Kidney epithelial cell (primary cell): ENCODE measurements at regions not wholly inside any gene's neighbourhood (a gene's known extent, or its start where the extent isn't known, plus 50 kb on each side); places are given as distances from the start of the nearest gene placed in this dataset.

Experiments used
- DNase-seq: peaks from one replicate; pipeline ENCODE4 v3.0.0-alpha.2; 2010; ENCODE audit warnings: low read depth
- H3K27me3 ChIP-seq: 2 replicates; pipeline ENCODE4 v1.6.0; 2011; ENCODE audit warnings: low read length; ENCODE audit not compliant: control insufficient read depth, insufficient read depth
- H3K36me3 ChIP-seq: 2 replicates; pipeline ENCODE4 v1.5.1; 2011; ENCODE audit warnings: low read length; ENCODE audit not compliant: control insufficient read depth, insufficient read depth
- H3K4me3 ChIP-seq: 2 replicates; pipeline ENCODE4 v1.5.1; 2011; ENCODE audit warnings: low read depth, mild to moderate bottlenecking, control low read depth, low read length
- TF ChIP-seq, protein P1 (sequence below): IDR thresholded peaks from 2 replicates; pipeline ENCODE4 v1.5.1; 2011; ENCODE audit warnings: mild to moderate bottlenecking, moderate library complexity, low read length, control low read depth, inconsistent platforms; ENCODE audit not compliant: insufficient read depth, poor library complexity, severe bottlenecking

DNA sequence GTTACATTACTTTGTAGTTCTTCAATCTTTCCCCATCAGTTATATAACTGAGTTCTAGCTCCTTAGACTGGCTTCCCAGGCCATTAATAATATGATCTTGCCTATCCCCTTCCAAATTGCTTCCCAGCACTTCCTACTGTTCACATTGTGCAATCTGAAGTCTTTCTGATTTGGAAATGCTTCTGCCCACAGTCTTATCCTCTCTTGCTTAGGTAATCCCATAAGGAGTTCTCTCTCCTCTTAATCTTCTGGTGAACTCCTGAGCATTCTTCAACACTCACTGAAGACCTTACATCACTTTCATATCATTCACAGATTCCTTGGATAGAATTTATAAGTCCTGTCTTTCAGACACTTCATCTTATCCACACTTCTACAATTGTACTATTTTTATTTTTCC lies 132.7 kb upstream of the TTC29 start:
- H3K4me3 ChIP-seq, result no peak overlapping the region
- no peaks in the 10 kb centered on the region for H3K27me3 ChIP-seq
- DNase-seq, result no peak
- H3K36me3 ChIP-seq, result no peaks in the 10 kb centered on the region
- TF ChIP-seq, protein P1, sequence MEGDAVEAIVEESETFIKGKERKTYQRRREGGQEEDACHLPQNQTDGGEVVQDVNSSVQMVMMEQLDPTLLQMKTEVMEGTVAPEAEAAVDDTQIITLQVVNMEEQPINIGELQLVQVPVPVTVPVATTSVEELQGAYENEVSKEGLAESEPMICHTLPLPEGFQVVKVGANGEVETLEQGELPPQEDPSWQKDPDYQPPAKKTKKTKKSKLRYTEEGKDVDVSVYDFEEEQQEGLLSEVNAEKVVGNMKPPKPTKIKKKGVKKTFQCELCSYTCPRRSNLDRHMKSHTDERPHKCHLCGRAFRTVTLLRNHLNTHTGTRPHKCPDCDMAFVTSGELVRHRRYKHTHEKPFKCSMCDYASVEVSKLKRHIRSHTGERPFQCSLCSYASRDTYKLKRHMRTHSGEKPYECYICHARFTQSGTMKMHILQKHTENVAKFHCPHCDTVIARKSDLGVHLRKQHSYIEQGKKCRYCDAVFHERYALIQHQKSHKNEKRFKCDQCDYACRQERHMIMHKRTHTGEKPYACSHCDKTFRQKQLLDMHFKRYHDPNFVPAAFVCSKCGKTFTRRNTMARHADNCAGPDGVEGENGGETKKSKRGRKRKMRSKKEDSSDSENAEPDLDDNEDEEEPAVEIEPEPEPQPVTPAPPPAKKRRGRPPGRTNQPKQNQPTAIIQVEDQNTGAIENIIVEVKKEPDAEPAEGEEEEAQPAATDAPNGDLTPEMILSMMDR, result no peak

DNA sequence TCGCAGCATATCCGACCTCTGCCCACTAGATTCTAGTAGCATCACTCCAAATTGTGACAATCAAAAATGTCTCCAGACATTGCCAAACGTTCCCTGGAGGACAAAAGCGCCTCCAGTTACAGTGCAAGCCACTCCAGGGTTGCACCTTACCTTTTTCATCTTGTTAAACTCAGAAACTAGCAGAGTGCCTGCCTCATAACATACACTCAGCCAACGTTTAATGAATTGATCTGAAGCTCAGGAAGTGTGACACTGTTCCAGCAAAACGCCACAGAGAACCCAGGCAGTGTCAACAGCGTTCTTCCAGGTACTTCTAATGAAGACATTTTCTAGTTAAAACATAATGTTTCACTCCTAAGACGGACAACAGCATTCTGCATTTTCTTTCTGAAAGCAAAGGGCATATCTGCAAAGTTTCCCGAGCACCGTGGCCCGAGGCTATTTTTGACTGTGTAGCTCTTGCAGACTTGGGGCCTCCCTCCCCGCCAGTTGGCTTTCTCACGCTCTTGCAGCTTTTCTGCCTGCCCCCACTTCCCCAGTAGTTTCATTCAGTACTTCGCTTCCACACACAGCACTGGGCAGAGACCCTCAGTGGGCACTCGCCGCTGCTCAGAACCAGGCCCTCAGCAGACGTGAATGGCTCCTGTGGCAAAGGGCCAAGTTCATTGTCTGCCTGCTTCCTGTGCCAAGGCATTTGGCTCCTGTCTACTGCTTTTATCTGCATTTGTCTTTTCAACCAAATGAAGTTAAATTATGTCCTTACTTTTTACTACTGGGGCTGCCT lies 133.4 kb upstream of the TTC29 start:
- no peaks in the 10 kb centered on the region for H3K27me3 ChIP-seq
- no peaks in the 10 kb centered on the region for H3K36me3 ChIP-seq
- H3K4me3 ChIP-seq, result no peak overlapping the region
- TF ChIP-seq, protein P1, result no peak
- no peak for DNase-seq

DNA sequence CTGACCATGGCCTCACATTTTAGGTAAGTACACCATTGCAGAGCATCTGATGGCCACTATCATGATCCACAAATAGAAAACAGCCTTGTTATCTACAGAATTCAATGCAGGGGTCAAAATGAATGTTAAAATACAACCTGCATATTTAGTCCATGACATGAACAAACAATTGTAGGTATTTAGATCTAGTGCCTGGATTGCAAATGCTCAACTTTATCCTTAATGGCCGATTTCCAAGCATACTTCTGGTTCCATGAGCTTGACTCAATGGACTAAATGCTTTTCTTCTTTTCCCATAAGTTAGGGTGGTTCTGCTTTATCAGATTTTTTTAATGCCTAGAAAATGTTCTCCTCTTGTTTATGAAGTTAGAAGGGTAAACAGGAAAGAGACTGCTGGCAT lies 139.2 kb upstream of the TTC29 start:
- TF ChIP-seq, protein P1, result no peak
- H3K27me3 ChIP-seq, result no peaks in the 10 kb centered on the region
- H3K4me3 ChIP-seq, result no peak overlapping the region
- no peak for DNase-seq
- no peaks in the 10 kb centered on the region for H3K36me3 ChIP-seq

DNA sequence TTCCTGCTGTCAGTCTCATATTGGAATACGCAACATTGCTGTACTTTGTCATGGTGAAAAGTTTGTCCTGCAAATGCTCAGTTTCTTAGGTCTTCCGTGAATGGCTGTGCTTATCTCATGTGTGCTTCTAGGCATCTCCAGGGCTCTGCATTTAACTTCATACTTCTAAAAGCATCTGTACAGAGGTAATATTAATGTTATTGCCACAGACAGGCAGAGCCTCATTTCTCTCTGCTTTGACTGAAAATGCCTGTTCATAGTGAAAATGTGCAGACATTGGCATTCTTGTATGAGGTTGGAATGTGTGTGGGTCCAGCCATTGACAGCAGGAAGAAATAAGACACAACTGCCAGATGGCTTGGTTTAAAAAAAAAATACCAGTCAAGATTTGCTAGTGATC lies 140.1 kb upstream of the TTC29 start:
- no peak overlapping the region for H3K4me3 ChIP-seq
- H3K36me3 ChIP-seq, result no peaks in the 10 kb centered on the region
- TF ChIP-seq, protein P1, result no peak
- H3K27me3 ChIP-seq, result no peaks in the 10 kb centered on the region
- no peak for DNase-seq

DNA sequence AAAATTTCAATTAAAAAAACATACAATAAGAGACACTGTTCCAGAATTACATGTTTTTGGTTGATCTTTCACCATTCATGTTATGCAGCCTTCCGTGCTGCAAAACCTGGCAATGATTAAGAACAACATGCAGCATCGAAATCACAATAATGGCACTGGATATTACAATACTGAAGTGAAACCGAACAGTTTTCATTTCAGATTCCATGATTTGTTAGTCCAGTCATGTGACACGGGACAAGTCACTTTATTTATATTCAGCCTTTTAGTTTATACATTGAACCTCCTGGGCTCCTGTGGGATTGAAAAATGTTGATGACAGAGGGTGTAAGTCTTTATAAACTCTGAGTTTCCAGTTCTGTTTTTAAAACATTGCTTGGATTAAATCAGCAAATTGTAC lies 142.5 kb upstream of the TTC29 start:
- Histone ChIP-seq H3K4me3 (no peak overlapping the region), H3K27me3 (no peaks in the 10 kb centered on the region), H3K36me3 (no peaks in the 10 kb centered on the region)
- no peak for DNase-seq
- TF ChIP-seq, protein P1, result no peak

DNA sequence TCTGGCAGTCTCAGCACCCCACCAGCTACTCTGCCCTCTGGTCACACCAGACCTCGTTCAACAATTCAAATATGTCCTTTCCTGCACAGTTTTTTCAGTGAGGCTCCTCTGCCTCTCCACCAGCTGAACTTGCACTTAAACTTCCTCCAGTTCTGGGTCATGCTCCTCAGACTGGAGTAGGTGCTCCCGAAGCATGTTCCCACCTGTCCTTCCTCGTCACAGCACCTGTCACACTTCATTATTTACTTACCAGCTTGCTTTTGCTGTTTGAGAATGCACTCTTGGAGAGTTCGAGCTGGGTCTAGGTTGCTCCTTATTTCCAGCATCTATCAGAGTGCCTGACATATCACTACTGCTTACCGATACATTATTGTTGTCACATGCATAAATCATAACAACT lies 144.8 kb upstream of the TTC29 start:
- TF ChIP-seq, protein P1, result no peak
- no peaks in the 10 kb centered on the region for H3K27me3 ChIP-seq
- no peak overlapping the region for H3K4me3 ChIP-seq
- DNase-seq, result no peak
- no peaks in the 10 kb centered on the region for H3K36me3 ChIP-seq
